HCT116 (cell line): ENCODE measurements at regions not wholly inside any gene's neighbourhood (a gene's known extent, or its start where the extent isn't known, plus 50 kb on each side); places are given as distances from the start of the nearest gene placed in this dataset.

Source experiments
- ATAC-seq: fragments of 200-7000 bp; cut with Tn5 transposase; 2 replicates; pipeline ENCODE4 v1.9.1; 2020; ENCODE audit warnings: mild to moderate bottlenecking, moderate library complexity
- BruUV-seq: library from RNA; stranded (reverse); fragments of 400-500 nt; replicated peaks from 2 replicates; lab custom pipeline; 2021; lab: Mats Ljungman, UMichigan
- CTCF ChIA-PET: fragments of 300-600 bp; sonication (Branson Sonifier 250); formaldehyde crosslinking; loops from one replicate; lab custom pipeline; 2021; ENCODE audit warnings: antibody characterized with exemption; lab: Charles Lee
- POLR2A ChIA-PET: fragments of 300-600, 350-600 bp; sonication (Branson Sonifier 250); formaldehyde crosslinking; loops from one replicate; lab custom pipeline; 2021; ENCODE audit warnings: antibody characterized with exemption; lab: Charles Lee
- RAD21 ChIA-PET, 2 experiments: fragments of 300-600 bp; sonication (Branson Sonifier 250); formaldehyde crosslinking; loops; one replicate each; lab custom pipeline; 2023; ENCODE audit warnings: low total read pairs in 2 of 2; ENCODE audit not compliant: uncharacterized antibody in 2 of 2, unreplicated experiment in 2 of 2, low non-redundant PET in 1 of 2; lab: Charles Lee
- DNase-seq: peaks from one replicate; pipeline ENCODE4 v3.0.0-alpha.2; 2010; ENCODE audit warnings: low read depth, low spot score
- H2AFZ ChIP-seq: fragments of 200-600 bp; shearing (Covaris generic), sonication (generic); 2 replicates; pipeline ENCODE4 v1.6.1; 2017; ENCODE audit warnings: low read depth, mixed run types, mixed read lengths, antibody characterized with exemption, low read length; ENCODE audit not compliant: poor library complexity, severe bottlenecking
- H3K27ac ChIP-seq: 2 replicates; pipeline ENCODE4 v1.5.1; 2012; ENCODE audit warnings: low read depth, low read length
- H3K27me3 ChIP-seq: fragments of 200-600 bp; sonication (generic); 2 replicates; pipeline ENCODE4 v1.6.1; 2016; ENCODE audit warnings: mixed run types, low read length, mixed read lengths; ENCODE audit not compliant: insufficient read depth
- H3K36me3 ChIP-seq, 2 experiments: fragments of 200-500 bp in 1 of 2; fragments of 200-600 bp in 1 of 2; sonication (Bioruptor generic) in 1 of 2; sonication (generic) in 1 of 2; 2 replicates each; pipeline versions ENCODE4 v1.5.1 to v1.6.1; 2014 to 2016; ENCODE audit warnings: low read length in 2 of 2, inconsistent platforms in 1 of 2, mixed read lengths in 1 of 2, mixed run types in 1 of 2; ENCODE audit not compliant: insufficient read depth in 2 of 2, control insufficient read depth in 1 of 2
- H3K4me1 ChIP-seq, 2 experiments: fragments of 200-600 bp in 1 of 2; sonication (generic) in 1 of 2; 2 replicates each; pipeline versions ENCODE4 v1.5.1 to v1.6.1; 2012 to 2017; ENCODE audit warnings: low read length in 2 of 2, inconsistent platforms in 1 of 2, mild to moderate bottlenecking in 1 of 2, mixed read lengths in 1 of 2, mixed run types in 1 of 2, moderate library complexity in 1 of 2; ENCODE audit not compliant: insufficient read depth in 2 of 2, control insufficient read depth in 1 of 2
- H3K4me2 ChIP-seq: fragments of 200-600 bp; sonication (generic); 2 replicates; pipeline ENCODE4 v1.6.1; 2017; ENCODE audit warnings: mixed run types, low read length, mixed read lengths
- H3K4me3 ChIP-seq, 2 experiments: fragments of 200-600 bp in 1 of 2; sonication (generic) in 1 of 2; replicated peaks in 1 of 2; 2 replicates each; pipeline ENCODE4 v1.5.1; 2011 to 2016; ENCODE audit warnings: low read length in 2 of 2, control low read depth in 1 of 2, low read depth in 1 of 2, mild to moderate bottlenecking in 1 of 2, mixed read lengths in 1 of 2, mixed run types in 1 of 2
- H3K79me2 ChIP-seq: fragments of 200-600 bp; sonication (generic); 2 replicates; pipeline ENCODE4 v1.6.1; 2017; ENCODE audit warnings: mild to moderate bottlenecking, mixed run types, low read length, moderate library complexity, mixed read lengths; ENCODE audit not compliant: insufficient read depth
- H3K9ac ChIP-seq: fragments of 200-600 bp; sonication (generic); 2 replicates; pipeline ENCODE4 v1.6.1; 2016; ENCODE audit warnings: low read length, mixed read lengths
- H3K9me2 ChIP-seq: fragments of 200-600 bp; sonication (generic), shearing (Covaris generic); 2 replicates; pipeline ENCODE4 v1.6.1; 2017; ENCODE audit warnings: mixed run types, mild to moderate bottlenecking, moderate library complexity; ENCODE audit not compliant: insufficient read depth
- H3K9me3 ChIP-seq, 2 experiments: fragments of 200-500 bp in 1 of 2; fragments of 200-600 bp in 1 of 2; sonication (Bioruptor generic) in 1 of 2; sonication (generic) in 1 of 2; 2 replicates each; pipeline ENCODE4 v1.6.1; 2014 to 2017; ENCODE audit warnings: low read length in 2 of 2, mixed read lengths in 2 of 2, inconsistent platforms in 1 of 2, low read depth in 1 of 2, mild to moderate bottlenecking in 1 of 2, mixed run types in 1 of 2, moderate library complexity in 1 of 2; ENCODE audit not compliant: control insufficient read depth in 1 of 2, insufficient read depth in 1 of 2
- H4K20me1 ChIP-seq: fragments of 200-600 bp; sonication (generic), shearing (Covaris generic); 2 replicates; pipeline ENCODE4 v1.6.1; 2017; ENCODE audit warnings: mixed run types, mild to moderate bottlenecking, moderate library complexity; ENCODE audit not compliant: insufficient read depth
- ATF3 ChIP-seq: IDR thresholded peaks from 2 replicates; pipeline ENCODE4 v1.6.1; 2012
- CEBPB ChIP-seq: IDR thresholded peaks from 2 replicates; pipeline ENCODE4 v1.6.1; 2012; ENCODE audit warnings: low read depth
- EGR1 ChIP-seq: IDR thresholded peaks from 2 replicates; pipeline ENCODE4 v1.6.1; 2012; ENCODE audit warnings: low read depth
- ELF1 ChIP-seq: IDR thresholded peaks from 2 replicates; pipeline ENCODE4 v1.6.1; 2012; ENCODE audit warnings: low read depth, borderline replicate concordance
- EZH2 ChIP-seq: fragments of 200-600 bp; sonication (generic); IDR thresholded peaks from 2 replicates; pipeline ENCODE4 v1.6.1; 2017; ENCODE audit warnings: antibody characterized with exemption, mixed run types
- EZH2phosphoT487 ChIP-seq: fragments of 200-600 bp; IDR thresholded peaks from 2 replicates; pipeline ENCODE4 v1.6.1; 2018; ENCODE audit warnings: antibody characterized with exemption, borderline replicate concordance
- FOSL1 ChIP-seq: IDR thresholded peaks from 2 replicates; pipeline ENCODE4 v1.6.1; 2012; ENCODE audit warnings: low read depth
- MAX ChIP-seq: IDR thresholded peaks from 2 replicates; pipeline ENCODE4 v1.6.1; 2012
- POLR2A ChIP-seq: IDR thresholded peaks from 2 replicates; pipeline ENCODE4 v1.7.0; 2011; ENCODE audit warnings: borderline replicate concordance; ENCODE audit not compliant: insufficient read depth, insufficient read length; ENCODE audit errors: extremely low read depth
- POLR2AphosphoS5 ChIP-seq: IDR thresholded peaks from 2 replicates; pipeline ENCODE4 v1.6.1; 2011; ENCODE audit warnings: mild to moderate bottlenecking, low read depth, low read length, moderate library complexity
- RAD21 ChIP-seq: IDR thresholded peaks from 2 replicates; pipeline ENCODE4 v1.6.1; 2012; ENCODE audit warnings: low read depth, mild to moderate bottlenecking
- SIN3A ChIP-seq: IDR thresholded peaks from 2 replicates; pipeline ENCODE4 v1.6.1; 2012; ENCODE audit warnings: low read depth
- SP1 ChIP-seq: IDR thresholded peaks from 2 replicates; pipeline ENCODE4 v1.6.1; 2012; ENCODE audit warnings: low read depth
- SRF ChIP-seq: IDR thresholded peaks from 2 replicates; pipeline ENCODE4 v1.6.1; 2012; ENCODE audit warnings: low read depth
- TCF7L2 ChIP-seq: IDR thresholded peaks from 2 replicates; pipeline ENCODE4 v1.7.0; 2011; ENCODE audit warnings: borderline replicate concordance, inconsistent platforms; ENCODE audit not compliant: insufficient read depth, insufficient read length; ENCODE audit errors: extremely low read depth
- YY1 ChIP-seq: IDR thresholded peaks from 2 replicates; pipeline ENCODE4 v1.6.1; 2011; ENCODE audit warnings: low read length, low read depth, moderate library complexity, mild to moderate bottlenecking; ENCODE audit not compliant: insufficient replicate concordance; ENCODE audit errors: extremely low read depth
- ZNF274 ChIP-seq: fragments of 200-500 bp; sonication (Bioruptor generic); IDR thresholded peaks from 2 replicates; pipeline ENCODE4 v1.6.1; 2014; ENCODE audit warnings: mild to moderate bottlenecking, low read depth, low read length, inconsistent platforms
- intact Hi-C: fragments of 100-400 bp; cut with micrococcal nuclease; formaldehyde crosslinking; loops from 2 replicates; pipeline ENCODE4 v1.10.0; 2022
- TF ChIP-seq, protein P1 (sequence below): IDR thresholded peaks from 2 replicates; pipeline ENCODE4 v1.6.1; 2012; ENCODE audit warnings: low read depth

DNA sequence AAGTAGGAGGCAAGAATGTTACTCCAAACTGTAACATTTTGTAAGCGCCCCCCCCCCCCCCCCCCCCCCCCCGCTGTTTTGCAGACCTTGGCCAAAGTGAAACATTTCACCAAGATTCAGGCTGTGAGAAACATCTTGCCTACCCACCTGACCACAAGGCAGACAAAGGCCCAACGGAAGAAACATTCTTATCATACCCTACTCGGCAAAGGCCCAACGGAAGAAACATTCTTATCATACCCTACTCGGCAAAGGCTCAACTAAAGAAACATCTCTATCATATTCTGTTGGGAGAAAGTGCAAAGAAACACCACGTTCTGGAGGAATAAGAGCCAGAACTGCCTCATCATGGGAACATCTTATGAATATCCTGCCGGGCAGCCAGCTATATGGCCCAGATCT is 117.1 kb downstream of the JRKL start:
- H3K9ac ChIP-seq, result no peak overlapping the region
- POLR2A ChIA-PET, result no interaction called here
- H2AFZ ChIP-seq, result no peak overlapping the region
- DNase-seq (no peak), ATAC-seq (no peak)
- no peaks in the 10 kb centered on the region for H3K36me3 ChIP-seq
- BruUV-seq, result no TSS peak
- H3K27me3 ChIP-seq, result 0 out of 2 replicates have a peak, but pooled peaks cover 7% of the 10 kb centered on the region
- no peak overlapping the region for H3K4me2 ChIP-seq
- H3K9me2 ChIP-seq, result no peaks in the 10 kb centered on the region
- no peaks in the 10 kb centered on the region for H3K79me2 ChIP-seq
- no peaks in the 10 kb centered on the region for H3K9me3 ChIP-seq
- H3K4me1 ChIP-seq, result no peaks in the 10 kb centered on the region
- no peak overlapping the region for H3K27ac ChIP-seq
- intact Hi-C loops, result no loop called here
- H4K20me1 ChIP-seq, result no peaks in the 10 kb centered on the region
- TF ChIP-seq SRF (no peak), EGR1 (no peak), SIN3A (no peak), SP1 (no peak), EZH2phosphoT487 (no peak), POLR2A (no peak), MAX (no peak), CEBPB (no peak), ELF1 (no peak), ZNF274 (no peak), TCF7L2 (no peak), EZH2 (no peak), YY1 (no peak)
- no peak overlapping the region for H3K4me3 ChIP-seq
- RAD21 ChIA-PET, result no interaction called here
- CTCF ChIA-PET, result no interaction called here

DNA sequence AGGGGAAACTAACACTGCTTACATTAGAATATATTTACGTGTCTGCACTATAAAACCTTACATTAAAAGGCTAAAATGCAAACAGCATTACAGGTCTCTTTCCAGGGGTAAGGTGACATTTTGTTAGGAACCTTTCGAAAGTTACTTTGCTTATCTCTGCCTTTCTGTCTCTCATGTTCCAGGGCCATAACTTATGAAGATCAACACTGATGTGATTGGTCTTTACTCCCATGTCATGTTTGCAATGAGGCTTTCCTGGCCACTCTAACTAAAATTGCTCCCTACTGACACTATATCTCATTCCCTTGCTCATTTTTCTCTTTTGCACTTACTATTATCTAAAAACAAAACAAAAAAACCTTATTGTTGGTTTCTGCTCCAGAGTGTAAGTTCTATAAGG is 119.0 kb downstream of the JRKL start:
- Histone ChIP-seq H3K9ac (no peak overlapping the region), H3K36me3 (no peaks in the 10 kb centered on the region), H3K9me2 (no peaks in the 10 kb centered on the region), H2AFZ (no peak overlapping the region), H3K4me3 (no peak overlapping the region), H4K20me1 (no peaks in the 10 kb centered on the region), H3K79me2 (no peaks in the 10 kb centered on the region), H3K4me1 (no peaks in the 10 kb centered on the region), H3K4me2 (no peak overlapping the region), H3K9me3 (no peaks in the 10 kb centered on the region), H3K27me3 (0 out of 2 replicates have a peak, but pooled peaks cover 7% of the 10 kb centered on the region), H3K27ac (no peak overlapping the region)
- POLR2A ChIA-PET, result no interaction called here
- RAD21 ChIA-PET, result no interaction called here
- no peak for ATAC-seq
- intact Hi-C loops, result no loop called here
- BruUV-seq, result no TSS peak
- CTCF ChIA-PET, result no interaction called here
- DNase-seq, result no peak
- TF ChIP-seq SIN3A, result no peak
- no peak for TF ChIP-seq ELF1
- TF ChIP-seq FOSL1, result no peak
- TF ChIP-seq, protein P1, sequence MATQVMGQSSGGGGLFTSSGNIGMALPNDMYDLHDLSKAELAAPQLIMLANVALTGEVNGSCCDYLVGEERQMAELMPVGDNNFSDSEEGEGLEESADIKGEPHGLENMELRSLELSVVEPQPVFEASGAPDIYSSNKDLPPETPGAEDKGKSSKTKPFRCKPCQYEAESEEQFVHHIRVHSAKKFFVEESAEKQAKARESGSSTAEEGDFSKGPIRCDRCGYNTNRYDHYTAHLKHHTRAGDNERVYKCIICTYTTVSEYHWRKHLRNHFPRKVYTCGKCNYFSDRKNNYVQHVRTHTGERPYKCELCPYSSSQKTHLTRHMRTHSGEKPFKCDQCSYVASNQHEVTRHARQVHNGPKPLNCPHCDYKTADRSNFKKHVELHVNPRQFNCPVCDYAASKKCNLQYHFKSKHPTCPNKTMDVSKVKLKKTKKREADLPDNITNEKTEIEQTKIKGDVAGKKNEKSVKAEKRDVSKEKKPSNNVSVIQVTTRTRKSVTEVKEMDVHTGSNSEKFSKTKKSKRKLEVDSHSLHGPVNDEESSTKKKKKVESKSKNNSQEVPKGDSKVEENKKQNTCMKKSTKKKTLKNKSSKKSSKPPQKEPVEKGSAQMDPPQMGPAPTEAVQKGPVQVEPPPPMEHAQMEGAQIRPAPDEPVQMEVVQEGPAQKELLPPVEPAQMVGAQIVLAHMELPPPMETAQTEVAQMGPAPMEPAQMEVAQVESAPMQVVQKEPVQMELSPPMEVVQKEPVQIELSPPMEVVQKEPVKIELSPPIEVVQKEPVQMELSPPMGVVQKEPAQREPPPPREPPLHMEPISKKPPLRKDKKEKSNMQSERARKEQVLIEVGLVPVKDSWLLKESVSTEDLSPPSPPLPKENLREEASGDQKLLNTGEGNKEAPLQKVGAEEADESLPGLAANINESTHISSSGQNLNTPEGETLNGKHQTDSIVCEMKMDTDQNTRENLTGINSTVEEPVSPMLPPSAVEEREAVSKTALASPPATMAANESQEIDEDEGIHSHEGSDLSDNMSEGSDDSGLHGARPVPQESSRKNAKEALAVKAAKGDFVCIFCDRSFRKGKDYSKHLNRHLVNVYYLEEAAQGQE, result no peak
- TF ChIP-seq SRF, result no peak
- TF ChIP-seq ZNF274, result no peak
- TF ChIP-seq POLR2AphosphoS5, result no peak
- TF ChIP-seq YY1, result no peak
- TF ChIP-seq RAD21, result no peak
- no peak for TF ChIP-seq SP1
- TF ChIP-seq ATF3, result no peak
- no peak for TF ChIP-seq TCF7L2
- TF ChIP-seq EZH2, result no peak
